Mesothelial cell of epicardium (in vitro differentiated cells): ENCODE measurements at regions not wholly inside any gene's neighbourhood (a gene's known extent, or its start where the extent isn't known, plus 50 kb on each side); places are given as distances from the start of the nearest gene placed in this dataset.

Source experiments
- DNase-seq, 2 experiments: peaks; one replicate each; pipeline ENCODE4 v3.0.0; 2021; ENCODE audit warnings: low spot score in 2 of 2; ENCODE audit not compliant: unreplicated experiment in 2 of 2
- H3K27ac Mint-ChIP-seq: 2 replicates; pipeline ENCODE4 v1.8.0; 2021; ENCODE audit warnings: mixed read lengths
- H3K27me3 Mint-ChIP-seq: 2 replicates; pipeline ENCODE4 v1.8.0; 2021; ENCODE audit warnings: low read depth, mixed read lengths
- H3K36me3 Mint-ChIP-seq: 2 replicates; pipeline ENCODE4 v1.8.0; 2021; ENCODE audit warnings: mixed read lengths
- H3K4me1 Mint-ChIP-seq: 2 replicates; pipeline ENCODE4 v1.8.0; 2021; ENCODE audit warnings: mixed read lengths
- H3K4me3 Mint-ChIP-seq: 2 replicates; pipeline ENCODE4 v1.8.0; 2021; ENCODE audit warnings: mild to moderate bottlenecking, moderate library complexity, mixed read lengths
- H3K9me3 Mint-ChIP-seq: 2 replicates; pipeline ENCODE4 v1.8.0; 2021; ENCODE audit warnings: mixed read lengths
- TF ChIP-seq, protein P1 (sequence below): fragments of 200-600 bp; sonication (generic); IDR thresholded peaks from one replicate; pipeline ENCODE4 v1.5.0; 2021; ENCODE audit warnings: antibody characterized with exemption; ENCODE audit not compliant: unreplicated experiment

DNA sequence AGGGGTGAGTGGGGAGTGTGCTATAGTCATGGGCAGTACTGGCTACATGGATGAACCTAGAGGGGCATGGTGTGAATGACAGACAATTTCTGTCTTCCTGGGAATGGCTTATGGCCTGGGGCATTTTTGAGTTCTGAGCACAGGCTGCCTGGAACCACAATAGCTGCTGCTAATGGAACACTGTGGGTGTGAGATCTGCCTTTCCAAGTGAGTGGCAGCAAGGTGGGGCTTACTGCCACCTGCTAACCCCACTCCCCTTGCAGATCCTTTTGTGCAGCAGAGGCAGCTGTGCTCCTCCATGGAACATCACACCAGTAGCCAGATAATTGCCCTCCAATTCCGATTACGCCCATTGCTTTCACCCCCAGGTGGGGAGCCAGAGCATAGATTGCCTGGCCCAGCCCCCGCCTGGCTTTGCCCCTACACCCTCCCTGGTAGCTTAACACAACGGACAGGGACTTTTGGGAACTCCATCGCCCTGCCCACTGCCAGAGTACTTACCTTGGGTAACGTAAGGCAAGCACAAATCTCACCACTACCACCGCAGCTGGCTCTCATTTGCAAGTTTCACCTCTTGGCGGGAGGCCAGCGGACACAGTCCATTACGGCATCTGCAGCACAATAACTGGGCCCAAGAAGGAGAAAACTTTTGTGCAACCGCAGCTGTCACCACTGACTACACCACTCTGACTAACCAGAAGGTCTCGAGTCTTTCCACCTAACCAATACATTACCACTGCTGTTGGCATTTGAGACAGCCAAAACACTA lies 421.2 kb upstream of the NWD2 start:
- no peaks in the 10 kb centered on the region for H3K4me1 Mint-ChIP-seq
- peaks cover 6% of the 10 kb centered on the region for H3K27me3 Mint-ChIP-seq
- no peaks in the 10 kb centered on the region for H3K36me3 Mint-ChIP-seq
- no peak overlapping the region for H3K4me3 Mint-ChIP-seq
- no peak overlapping the region for H3K27ac Mint-ChIP-seq
- DNase-seq: no peak
- TF ChIP-seq, protein P1, sequence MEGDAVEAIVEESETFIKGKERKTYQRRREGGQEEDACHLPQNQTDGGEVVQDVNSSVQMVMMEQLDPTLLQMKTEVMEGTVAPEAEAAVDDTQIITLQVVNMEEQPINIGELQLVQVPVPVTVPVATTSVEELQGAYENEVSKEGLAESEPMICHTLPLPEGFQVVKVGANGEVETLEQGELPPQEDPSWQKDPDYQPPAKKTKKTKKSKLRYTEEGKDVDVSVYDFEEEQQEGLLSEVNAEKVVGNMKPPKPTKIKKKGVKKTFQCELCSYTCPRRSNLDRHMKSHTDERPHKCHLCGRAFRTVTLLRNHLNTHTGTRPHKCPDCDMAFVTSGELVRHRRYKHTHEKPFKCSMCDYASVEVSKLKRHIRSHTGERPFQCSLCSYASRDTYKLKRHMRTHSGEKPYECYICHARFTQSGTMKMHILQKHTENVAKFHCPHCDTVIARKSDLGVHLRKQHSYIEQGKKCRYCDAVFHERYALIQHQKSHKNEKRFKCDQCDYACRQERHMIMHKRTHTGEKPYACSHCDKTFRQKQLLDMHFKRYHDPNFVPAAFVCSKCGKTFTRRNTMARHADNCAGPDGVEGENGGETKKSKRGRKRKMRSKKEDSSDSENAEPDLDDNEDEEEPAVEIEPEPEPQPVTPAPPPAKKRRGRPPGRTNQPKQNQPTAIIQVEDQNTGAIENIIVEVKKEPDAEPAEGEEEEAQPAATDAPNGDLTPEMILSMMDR: no peak
- H3K9me3 Mint-ChIP-seq: peaks cover 19% of the 10 kb centered on the region

DNA sequence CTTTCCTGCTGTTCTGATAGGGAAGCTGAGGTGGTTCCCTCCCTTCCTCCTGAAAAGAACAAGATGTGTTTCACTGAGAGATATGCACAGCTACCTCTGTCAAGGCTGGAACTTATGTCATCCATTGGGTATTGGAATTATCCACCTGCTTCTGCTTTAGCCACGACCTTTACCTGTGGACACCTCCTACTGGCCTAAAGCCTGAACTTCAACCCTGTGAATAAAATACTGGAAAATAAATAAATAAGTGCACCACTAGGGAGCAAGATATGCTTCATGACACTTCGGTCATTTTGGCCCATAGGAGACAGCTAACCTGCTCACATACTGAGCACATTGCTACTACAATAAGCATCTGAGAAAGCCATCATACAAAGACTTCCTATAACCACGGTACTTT lies 419.9 kb upstream of the NWD2 start:
- H3K9me3 Mint-ChIP-seq: peaks cover 19% of the 10 kb centered on the region
- no peaks in the 10 kb centered on the region for H3K4me1 Mint-ChIP-seq
- TF ChIP-seq, protein P1: peak; percentile 32
- no peak overlapping the region for H3K4me3 Mint-ChIP-seq
- H3K27ac Mint-ChIP-seq: no peak overlapping the region
- DNase-seq: no peak
- H3K36me3 Mint-ChIP-seq: no peaks in the 10 kb centered on the region
- H3K27me3 Mint-ChIP-seq: peaks cover 6% of the 10 kb centered on the region

DNA sequence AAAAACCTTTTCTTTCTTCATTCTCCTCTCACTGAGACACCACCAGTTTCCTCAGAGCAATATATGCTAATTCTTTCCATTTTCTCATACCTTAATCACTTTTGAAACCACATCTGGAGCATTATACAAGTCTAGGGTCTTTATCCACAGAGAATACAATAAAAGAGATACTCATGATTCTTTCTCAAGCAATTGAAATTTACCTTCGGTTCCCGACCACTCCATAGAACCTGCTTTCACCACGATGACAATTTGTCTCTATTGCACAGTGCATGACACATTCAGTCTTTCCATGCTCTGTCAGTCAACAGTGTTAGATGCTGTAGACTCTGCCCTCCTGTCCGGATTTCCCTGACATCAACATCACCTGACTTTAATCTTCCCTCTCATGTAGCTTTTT lies 409.3 kb upstream of the NWD2 start:
- Mint-ChIP-seq H3K27me3 (no peaks in the 10 kb centered on the region), H3K36me3 (no peaks in the 10 kb centered on the region), H3K9me3 (no peaks in the 10 kb centered on the region), H3K4me3 (no peak overlapping the region), H3K27ac (no peak overlapping the region), H3K4me1 (no peaks in the 10 kb centered on the region)
- no peak for DNase-seq
- TF ChIP-seq, protein P1: no peak

DNA sequence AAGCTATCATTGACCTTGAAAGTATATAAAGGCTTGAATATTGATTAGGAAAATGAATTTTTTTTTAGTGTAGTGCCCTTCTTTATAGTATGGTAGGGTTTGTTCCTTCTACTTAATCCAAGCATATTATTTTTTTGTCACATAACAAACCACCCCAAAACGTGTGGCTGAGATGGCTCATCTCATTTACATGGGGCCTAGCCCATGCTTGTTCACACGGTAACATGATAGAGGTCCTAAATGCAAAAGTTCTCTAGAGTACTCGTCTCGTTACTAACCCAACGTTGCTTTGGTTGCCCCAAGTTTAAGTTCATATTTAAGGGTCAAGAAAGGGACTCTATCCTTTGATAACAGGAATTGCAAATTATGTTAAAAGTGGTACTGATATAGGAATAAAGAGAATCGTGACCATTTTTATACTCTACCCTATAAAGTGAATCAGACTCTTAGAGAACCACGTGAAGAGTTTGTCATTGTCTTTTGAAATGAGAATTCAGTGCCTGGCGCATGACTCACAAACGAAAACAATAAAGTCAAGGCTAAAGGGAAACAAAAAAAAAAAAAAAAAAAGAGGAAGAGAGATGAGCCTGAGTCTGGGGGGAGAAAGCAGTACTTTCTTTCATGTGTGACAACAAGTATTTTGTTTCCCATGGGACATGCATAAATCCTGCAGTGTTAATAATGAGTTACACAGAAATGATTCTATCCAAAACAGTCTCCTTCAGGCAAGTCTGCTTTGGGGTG lies 402.8 kb upstream of the NWD2 start:
- Mint-ChIP-seq H3K36me3 (no peaks in the 10 kb centered on the region), H3K4me3 (no peak overlapping the region), H3K9me3 (no peaks in the 10 kb centered on the region), H3K27ac (no peak overlapping the region), H3K4me1 (no peaks in the 10 kb centered on the region), H3K27me3 (no peaks in the 10 kb centered on the region)
- TF ChIP-seq, protein P1: no peak
- no peak for DNase-seq

GRCh38 chr4:36844448-36844847 lies 400.1 kb upstream of the NWD2 start:
- Mint-ChIP-seq H3K4me1 (no peaks in the 10 kb centered on the region), H3K27me3 (no peaks in the 10 kb centered on the region), H3K4me3 (no peak overlapping the region), H3K36me3 (no peaks in the 10 kb centered on the region), H3K27ac (no peak overlapping the region), H3K9me3 (no peaks in the 10 kb centered on the region)
- TF ChIP-seq, protein P1: no peak
- no peak for DNase-seq
